HepG2 (cell line): ENCODE measurements at regions not wholly inside any gene's neighbourhood (a gene's known extent, or its start where the extent isn't known, plus 50 kb on each side); places are given as distances from the start of the nearest gene placed in this dataset.

Source experiments
- ATAC-seq: fragments of 200-7000 bp; cut with Tn5 transposase; 3 replicates; pipeline ENCODE4 v1.9.1; 2020; ENCODE audit warnings: mild to moderate bottlenecking, moderate library complexity
- BruUV-seq: library from RNA; stranded (reverse); fragments of 400-500 nt; replicated peaks from 2 replicates; lab custom pipeline; 2021; lab: Mats Ljungman, UMichigan
- CTCF ChIA-PET: fragments of 300-600 bp; formaldehyde crosslinking; extraction: SDS; loops from one replicate; lab custom pipeline; 2021; ENCODE audit warnings: low total read pairs, inconsistent platforms, low intra/inter-chr PET ratio; lab: Yijun Ruan, JAX
- POLR2A ChIA-PET: fragments of 350-600 bp; sonication (Branson Sonifier 250); formaldehyde crosslinking; loops from one replicate; lab custom pipeline; 2020; ENCODE audit warnings: antibody characterized with exemption, inconsistent platforms; lab: Yijun Ruan, JAX
- DNase-seq: peaks from one replicate; pipeline ENCODE4 v3.0.0-alpha.2; 2015; ENCODE audit warnings: low spot score
- FAIRE-seq: peaks from 3 replicates; lab custom pipeline; 2011; peaks lifted over from hg19 to GRCh38; lab: Jason Lieb, UNC
- H2AFZ ChIP-seq: one replicate; pipeline ENCODE4 v1.6.1; 2011; ENCODE audit warnings: low read length, inconsistent platforms
- H3K27ac ChIP-seq: fragments of 300-600 bp; 3 replicates; pipeline ENCODE4 v1.8.0; 2011; ENCODE audit warnings: mixed run types, mild to moderate bottlenecking, mixed read lengths, low read length, inconsistent platforms; ENCODE audit not compliant: insufficient read depth; ENCODE audit errors: extremely low read length
- H3K27me3 ChIP-seq, 2 experiments: fragments of 200-600 bp in 1 of 2; 2 replicates in 1 of 2; 3 replicates in 1 of 2; pipeline versions ENCODE4 v1.6.0 to v1.8.0; 2011; ENCODE audit warnings: low read length in 2 of 2, mild to moderate bottlenecking in 2 of 2, moderate library complexity in 2 of 2, inconsistent platforms in 1 of 2; ENCODE audit not compliant: insufficient read depth in 2 of 2, control insufficient read depth in 1 of 2
- H3K36me3 ChIP-seq, 2 experiments: fragments of 200-600 bp in 1 of 2; replicated peaks in 1 of 2; 2 replicates in 1 of 2; 3 replicates in 1 of 2; pipeline versions ENCODE4 v1.5.1 to v1.8.0; 2011; ENCODE audit warnings: low read length in 2 of 2, inconsistent platforms in 1 of 2; ENCODE audit not compliant: insufficient read depth in 2 of 2, control insufficient read depth in 1 of 2
- H3K4me1 ChIP-seq: 2 replicates; pipeline ENCODE4 v1.5.1; 2012; ENCODE audit warnings: low read length, inconsistent platforms; ENCODE audit not compliant: insufficient read depth
- H3K4me2 ChIP-seq: 2 replicates; pipeline ENCODE4 v1.6.0; 2011; ENCODE audit warnings: low read depth, low read length, inconsistent platforms
- H3K4me3 ChIP-seq, 3 experiments: fragments of 200-600 bp in 1 of 3; sonication (generic), shearing (Covaris generic) in 1 of 3; replicated peaks in 1 of 3; 2 replicates each; pipeline ENCODE4 v1.5.1; 2011 to 2016; ENCODE audit warnings: low read length in 3 of 3, inconsistent platforms in 2 of 3, low read depth in 2 of 3, mild to moderate bottlenecking in 2 of 3, control low read depth in 1 of 3, mixed read lengths in 1 of 3; ENCODE audit not compliant: insufficient read depth in 1 of 3
- H3K79me2 ChIP-seq: one replicate; pipeline ENCODE4 v1.6.1; 2011; ENCODE audit warnings: low read length, inconsistent platforms; ENCODE audit not compliant: insufficient read depth
- H3K9ac ChIP-seq: 2 replicates; pipeline ENCODE4 v1.6.0; 2011; ENCODE audit warnings: mild to moderate bottlenecking, low read depth, low read length, inconsistent platforms; ENCODE audit not compliant: insufficient read depth
- H3K9me3 ChIP-seq: 2 replicates; pipeline ENCODE4 v1.5.1; 2012; ENCODE audit warnings: mild to moderate bottlenecking, low read length
- H4K20me1 ChIP-seq: 2 replicates; pipeline ENCODE4 v1.6.0; 2011; ENCODE audit warnings: inconsistent platforms, mild to moderate bottlenecking, low read length, moderate library complexity; ENCODE audit not compliant: insufficient read depth
- ARID2 ChIP-seq: sonication (generic); formaldehyde crosslinking; IDR thresholded peaks from 2 replicates; pipeline ENCODE4 v1.8.1; 2022; ENCODE audit warnings: mild to moderate bottlenecking, missing genetic modification reagents, borderline replicate concordance
- BHLHE40 ChIP-seq: IDR thresholded peaks from 2 replicates; pipeline ENCODE4 v1.6.1; 2011; ENCODE audit warnings: low read length, improper control_type of control experiment
- CEBPB ChIP-seq: IDR thresholded peaks from 2 replicates; pipeline ENCODE4 v1.6.1; 2011; ENCODE audit warnings: low read depth, low read length, improper control_type of control experiment, borderline replicate concordance
- CEBPG ChIP-seq: IDR thresholded peaks from 2 replicates; pipeline ENCODE4 v1.6.1; 2016
- ELF1 ChIP-seq: sonication (generic); formaldehyde crosslinking; IDR thresholded peaks from 2 replicates; pipeline ENCODE4 v1.4.0; 2020; ENCODE audit warnings: missing genetic modification reagents
- HDAC1 ChIP-seq: sonication (generic); formaldehyde crosslinking; IDR thresholded peaks from 2 replicates; pipeline ENCODE4 v1.5.1; 2020; ENCODE audit warnings: mild to moderate bottlenecking, missing genetic modification reagents
- NR1H2 ChIP-seq: sonication (generic); formaldehyde crosslinking; IDR thresholded peaks from 2 replicates; pipeline ENCODE4 v1.8.1; 2022; ENCODE audit warnings: low read depth, missing genetic modification reagents, borderline replicate concordance
- SALL2 ChIP-seq: sonication (generic); formaldehyde crosslinking; IDR thresholded peaks from 2 replicates; pipeline ENCODE4 v1.8.1; 2023; ENCODE audit warnings: mild to moderate bottlenecking, missing genetic modification reagents, inconsistent platforms
- ZBTB20 ChIP-seq: sonication (generic); formaldehyde crosslinking; IDR thresholded peaks from 2 replicates; pipeline ENCODE4 v1.8.1; 2023; ENCODE audit warnings: missing genetic modification reagents, low read depth, mild to moderate bottlenecking, borderline replicate concordance
- ZGPAT ChIP-seq: IDR thresholded peaks from 2 replicates; pipeline ENCODE4 v1.6.1; 2016; ENCODE audit warnings: mild to moderate bottlenecking
- ZNF569 ChIP-seq: sonication (generic); formaldehyde crosslinking; IDR thresholded peaks from 2 replicates; pipeline ENCODE4 v1.5.0; 2020; ENCODE audit warnings: mild to moderate bottlenecking, missing genetic modification reagents, moderate library complexity, borderline replicate concordance
- ZSCAN25 ChIP-seq: sonication (generic); formaldehyde crosslinking; IDR thresholded peaks from 2 replicates; pipeline ENCODE4 v1.8.0; 2022; ENCODE audit warnings: mild to moderate bottlenecking, missing genetic modification reagents
- WGBS: methylation state at CpG from one replicate; pipeline ENCODE4 v1.1.6; 2017; ENCODE audit warnings: low lambda C conversion rate; 5-methylcytosine and 5-hydroxymethylcytosine counted together
- in situ Hi-C: cut with HindIII; loops from 2 replicates; pipeline ENCODE4 v1.10.0; 2017; ENCODE audit warnings: low pct_unique_long_range_greater_than_20kb; ENCODE audit not compliant: extremely low pct_ligation_motif_present
- intact Hi-C: fragments of 100-400 bp; cut with micrococcal nuclease; formaldehyde crosslinking; loops from one replicate; pipeline ENCODE4 v1.10.0; 2022; ENCODE audit not compliant: unreplicated experiment

- BruUV-seq, result no TSS peak
- intact Hi-C loops, result no loop called here
Observed at GRCh38 chr6:3981917-3982316, 97.0 kb downstream of the FAM217A start.

GRCh38 chr6:3983778-3984177 is 95.2 kb downstream of the FAM217A start:
- DNase-seq (no peak), ATAC-seq (no peak), FAIRE-seq (no peak)
- Histone ChIP-seq H2AFZ (no peak overlapping the region), H3K27me3 (no peaks in the 10 kb centered on the region), H3K9me3 (no peaks in the 10 kb centered on the region), H3K4me3 (no peak overlapping the region), H3K36me3 (no peaks in the 10 kb centered on the region), H3K4me2 (no peak overlapping the region), H3K79me2 (no peaks in the 10 kb centered on the region), H3K27ac (no peak overlapping the region), H3K4me1 (peaks cover 11% of the 10 kb centered on the region), H3K9ac (no peak overlapping the region), H4K20me1 (no peaks in the 10 kb centered on the region)
- intact Hi-C loops (no loop called here), in situ Hi-C loops (loop anchor here (25.0 kb wide), 1 partner anchor 696 kb away; no protein-coding TSS in a partner anchor)
- WGBS, result 90% methylated on average over 2 of the region's 2 CpGs
- TF ChIP-seq CEBPB, result no peak
- TF ChIP-seq SALL2 (CRISPR knock-in tag), result no peak
- TF ChIP-seq ELF1 (CRISPR knock-in tag), result no peak
- TF ChIP-seq ARID2, result no peak
- TF ChIP-seq ZBTB20, result no peak
- no peak for TF ChIP-seq NR1H2 (CRISPR knock-in tag)
- no peak for TF ChIP-seq HDAC1 (CRISPR knock-in tag)
- TF ChIP-seq ZSCAN25, result no peak
- TF ChIP-seq ZGPAT (CRISPR knock-in tag), result no peak
- TF ChIP-seq CEBPG, result no peak
- TF ChIP-seq BHLHE40, result no peak
- ChIA-PET CTCF (no interaction called here), POLR2A (interaction anchor here (1.2 kb wide), 1 partner anchor 241 kb away, joined by 3 read pairs; no protein-coding TSS in a partner anchor)
- no TSS peak for BruUV-seq

More at GRCh38 chr6:3981917-3982316, 97.0 kb downstream of the FAM217A start:
- Histone ChIP-seq H3K4me2 (no peak overlapping the region), H3K27ac (no peak overlapping the region), H3K9me3 (no peaks in the 10 kb centered on the region), H4K20me1 (no peaks in the 10 kb centered on the region), H3K9ac (no peak overlapping the region), H3K4me1 (peaks cover 11% of the 10 kb centered on the region), H3K27me3 (no peaks in the 10 kb centered on the region; a peak in 2 of 5 replicates), H2AFZ (no peak overlapping the region), H3K36me3 (no peaks in the 10 kb centered on the region), H3K4me3 (no peak overlapping the region), H3K79me2 (no peaks in the 10 kb centered on the region)
- CTCF ChIA-PET, result no interaction called here
- in situ Hi-C loops, result loop anchor here (25.0 kb wide), 1 partner anchor 695 kb away; no protein-coding TSS in a partner anchor
- POLR2A ChIA-PET, result no interaction called here
- TF ChIP-seq ZNF569 (CRISPR knock-in tag), result no peak
- ATAC-seq, result no peak
- no peak for FAIRE-seq
- DNase-seq, result no peak
